ENCODE measurements at regions not wholly inside any gene's neighbourhood (a gene's known extent, or its start where the extent isn't known, plus 50 kb on each side); places are given as distances from the start of the nearest gene placed in this dataset.

DNA sequence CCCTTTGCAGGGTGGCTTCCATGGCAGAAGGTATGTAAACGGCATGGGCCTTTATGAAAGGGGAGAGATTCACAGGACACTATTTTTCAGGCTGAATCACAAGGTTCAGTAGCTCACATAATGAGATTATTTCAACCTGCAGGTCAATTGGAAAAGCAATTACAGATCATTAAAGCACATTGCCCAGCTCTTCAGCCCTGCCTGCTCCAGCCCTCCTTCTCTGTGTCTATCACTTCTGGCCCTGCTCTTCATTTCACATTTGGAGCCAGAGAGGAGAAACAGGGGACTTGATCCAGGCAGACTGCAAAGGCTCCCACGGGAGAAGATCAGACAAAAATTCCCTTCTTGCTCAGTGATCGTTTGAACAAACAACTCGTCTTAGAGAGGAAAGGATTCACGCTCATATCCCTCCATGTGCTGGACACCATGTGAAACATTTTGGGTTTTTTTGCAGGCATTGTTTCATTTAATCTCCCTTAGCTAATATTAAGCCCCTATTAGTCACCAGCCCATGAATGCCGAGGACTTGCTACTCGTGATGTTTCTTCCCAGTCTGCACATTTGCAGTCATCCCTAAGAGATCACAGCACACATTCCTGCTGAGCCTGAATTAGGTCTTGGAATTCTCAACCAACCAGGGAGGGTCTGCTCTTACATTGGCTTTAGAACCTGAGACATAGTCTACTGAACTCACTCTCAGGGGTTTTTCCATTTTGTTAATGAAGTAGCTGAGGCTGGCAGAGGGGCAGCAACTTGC, 443.9 kb upstream of the CCL2 start:
- TF ChIP-seq, protein P1, sequence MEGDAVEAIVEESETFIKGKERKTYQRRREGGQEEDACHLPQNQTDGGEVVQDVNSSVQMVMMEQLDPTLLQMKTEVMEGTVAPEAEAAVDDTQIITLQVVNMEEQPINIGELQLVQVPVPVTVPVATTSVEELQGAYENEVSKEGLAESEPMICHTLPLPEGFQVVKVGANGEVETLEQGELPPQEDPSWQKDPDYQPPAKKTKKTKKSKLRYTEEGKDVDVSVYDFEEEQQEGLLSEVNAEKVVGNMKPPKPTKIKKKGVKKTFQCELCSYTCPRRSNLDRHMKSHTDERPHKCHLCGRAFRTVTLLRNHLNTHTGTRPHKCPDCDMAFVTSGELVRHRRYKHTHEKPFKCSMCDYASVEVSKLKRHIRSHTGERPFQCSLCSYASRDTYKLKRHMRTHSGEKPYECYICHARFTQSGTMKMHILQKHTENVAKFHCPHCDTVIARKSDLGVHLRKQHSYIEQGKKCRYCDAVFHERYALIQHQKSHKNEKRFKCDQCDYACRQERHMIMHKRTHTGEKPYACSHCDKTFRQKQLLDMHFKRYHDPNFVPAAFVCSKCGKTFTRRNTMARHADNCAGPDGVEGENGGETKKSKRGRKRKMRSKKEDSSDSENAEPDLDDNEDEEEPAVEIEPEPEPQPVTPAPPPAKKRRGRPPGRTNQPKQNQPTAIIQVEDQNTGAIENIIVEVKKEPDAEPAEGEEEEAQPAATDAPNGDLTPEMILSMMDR (IDR thresholded peaks at IDR 0.05): no peak
- TF ChIP-seq POLR2A (IDR thresholded peaks at IDR 0.05): no peak

Data from heart left ventricle (tissue), 13 donors.